GM23338 (cell line): ENCODE measurements at regions not wholly inside any gene's neighbourhood (a gene's known extent, or its start where the extent isn't known, plus 50 kb on each side); places are given as distances from the start of the nearest gene placed in this dataset.

Source experiments
- CREB1 ChIP-seq: fragments of 250-450 bp; sonication (Bioruptor Pico); IDR thresholded peaks from 2 replicates; pipeline ENCODE4 v1.5.0; 2020; ENCODE audit warnings: low read depth, mild to moderate bottlenecking, moderate library complexity
- CTCF ChIP-seq, 2 experiments: fragments of 200-600 bp in 1 of 2; sonication (generic) in 1 of 2; conservative IDR thresholded peaks; 2 replicates each; pipeline versions ENCODE4 v1.5.1 to v1.6.1; 2016 to 2017; ENCODE audit warnings: antibody characterized with exemption in 2 of 2, low read depth in 2 of 2, mild to moderate bottlenecking in 2 of 2, moderate library complexity in 1 of 2
- EZH2 ChIP-seq: fragments of 200-600 bp; sonication (generic); IDR thresholded peaks from one replicate; pipeline ENCODE4 v1.8.0; 2017; ENCODE audit warnings: antibody characterized with exemption, mild to moderate bottlenecking, low read depth; ENCODE audit not compliant: unreplicated experiment
- EZH2phosphoT487 ChIP-seq: fragments of 200-600 bp; sonication (generic); IDR thresholded peaks from one replicate; pipeline ENCODE4 v1.8.1; 2018; ENCODE audit warnings: antibody characterized with exemption; ENCODE audit not compliant: unreplicated experiment
- JUNB ChIP-seq: IDR thresholded peaks from one replicate; pipeline ENCODE4 v1.6.1; 2016; ENCODE audit warnings: antibody characterized with exemption; ENCODE audit not compliant: unreplicated experiment
- NANOG ChIP-seq: IDR thresholded peaks from 2 replicates; pipeline ENCODE4 v1.6.1; 2016; ENCODE audit warnings: antibody characterized with exemption, borderline replicate concordance
- POLR2AphosphoS5 ChIP-seq: IDR thresholded peaks from 2 replicates; pipeline ENCODE4 v1.6.1; 2016; ENCODE audit warnings: antibody characterized with exemption, low read depth
- REST ChIP-seq: IDR thresholded peaks from one replicate; pipeline ENCODE4 v1.6.1; 2018; ENCODE audit warnings: antibody characterized with exemption; ENCODE audit not compliant: unreplicated experiment
- STAT1 ChIP-seq: IDR thresholded peaks from one replicate; pipeline ENCODE4 v1.6.1; 2016; ENCODE audit warnings: antibody characterized with exemption; ENCODE audit not compliant: unreplicated experiment
- ZNF114 ChIP-seq: fragments of 250-450 bp; sonication (Bioruptor Pico); IDR thresholded peaks from 2 replicates; pipeline ENCODE4 v1.5.0; 2020; ENCODE audit warnings: mild to moderate bottlenecking, moderate library complexity
- ZNF331 ChIP-seq: fragments of 250-450 bp; sonication (Bioruptor Pico); IDR thresholded peaks from 2 replicates; pipeline ENCODE4 v1.5.0; 2020; ENCODE audit warnings: low read depth, mild to moderate bottlenecking, moderate library complexity
- ZNF462 ChIP-seq: fragments of 250-450 bp; sonication (Bioruptor Pico); IDR thresholded peaks from 2 replicates; pipeline ENCODE4 v1.5.0; 2020; ENCODE audit warnings: mild to moderate bottlenecking, moderate library complexity
- TF ChIP-seq, protein P1 (sequence below): IDR thresholded peaks from 2 replicates; pipeline ENCODE4 v1.6.1; 2016; ENCODE audit warnings: antibody characterized with exemption

- TF ChIP-seq CTCF (conservative IDR thresholded peaks at IDR 0.05; ENCODE audit: low read depth in 2 of 2) (no peak), EZH2 (no peak), POLR2AphosphoS5 (no peak), EZH2phosphoT487 (no peak), JUNB (no peak), REST (no peak), NANOG (no peak), CREB1 (CRISPR knock-in tag) (no peak), ZNF114 (no peak), STAT1 (no peak), ZNF331 (CRISPR knock-in tag) (no peak), ZNF462 (CRISPR knock-in tag) (no peak)
- TF ChIP-seq, protein P1, sequence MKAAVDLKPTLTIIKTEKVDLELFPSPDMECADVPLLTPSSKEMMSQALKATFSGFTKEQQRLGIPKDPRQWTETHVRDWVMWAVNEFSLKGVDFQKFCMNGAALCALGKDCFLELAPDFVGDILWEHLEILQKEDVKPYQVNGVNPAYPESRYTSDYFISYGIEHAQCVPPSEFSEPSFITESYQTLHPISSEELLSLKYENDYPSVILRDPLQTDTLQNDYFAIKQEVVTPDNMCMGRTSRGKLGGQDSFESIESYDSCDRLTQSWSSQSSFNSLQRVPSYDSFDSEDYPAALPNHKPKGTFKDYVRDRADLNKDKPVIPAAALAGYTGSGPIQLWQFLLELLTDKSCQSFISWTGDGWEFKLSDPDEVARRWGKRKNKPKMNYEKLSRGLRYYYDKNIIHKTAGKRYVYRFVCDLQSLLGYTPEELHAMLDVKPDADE: no peak
Measured at GRCh38 chr9:81072758-81073157, 616.6 kb downstream of the TLE1 start.
